HL-60 (cell line): ENCODE measurements at regions not wholly inside any gene's neighbourhood (a gene's known extent, or its start where the extent isn't known, plus 50 kb on each side); places are given as distances from the start of the nearest gene placed in this dataset.

Experiments used
- CTCF ChIP-seq: IDR thresholded peaks from one replicate; pipeline ENCODE4 v1.5.1; 2011; ENCODE audit warnings: low read length, control low read depth, inconsistent platforms; ENCODE audit not compliant: insufficient read depth
- POLR2AphosphoS5 ChIP-seq: IDR thresholded peaks from 2 replicates; pipeline ENCODE4 v1.6.1; 2012; ENCODE audit warnings: low read depth
- SPI1 ChIP-seq: IDR thresholded peaks from 2 replicates; pipeline ENCODE4 v1.6.1; 2012; ENCODE audit warnings: low read depth, mild to moderate bottlenecking, borderline replicate concordance
- TF ChIP-seq, protein P1 (sequence below): IDR thresholded peaks from 2 replicates; pipeline ENCODE4 v1.6.1; 2012; ENCODE audit warnings: low read depth; ENCODE audit not compliant: insufficient replicate concordance

DNA sequence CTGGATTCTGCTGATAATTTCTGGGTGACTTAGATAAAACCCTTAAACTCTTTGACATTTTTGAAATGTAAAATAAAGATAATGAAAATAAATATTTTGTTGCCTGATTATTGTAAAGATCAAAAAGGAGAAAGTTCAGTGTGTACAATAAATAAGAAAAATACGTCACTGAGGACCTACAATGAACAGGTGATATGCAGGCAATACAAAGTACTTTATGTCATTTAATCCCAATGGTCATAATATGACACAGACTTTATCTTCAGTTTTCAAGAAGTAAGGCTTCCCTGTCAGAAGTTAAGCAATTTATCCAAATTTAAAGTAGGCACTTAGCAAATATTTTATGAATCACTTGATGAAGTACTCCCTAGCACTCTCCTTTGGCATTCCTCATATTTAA, 532.8 kb downstream of the GBA3 start:
- no peak for TF ChIP-seq CTCF
- no peak for TF ChIP-seq POLR2AphosphoS5
- TF ChIP-seq, protein P1, sequence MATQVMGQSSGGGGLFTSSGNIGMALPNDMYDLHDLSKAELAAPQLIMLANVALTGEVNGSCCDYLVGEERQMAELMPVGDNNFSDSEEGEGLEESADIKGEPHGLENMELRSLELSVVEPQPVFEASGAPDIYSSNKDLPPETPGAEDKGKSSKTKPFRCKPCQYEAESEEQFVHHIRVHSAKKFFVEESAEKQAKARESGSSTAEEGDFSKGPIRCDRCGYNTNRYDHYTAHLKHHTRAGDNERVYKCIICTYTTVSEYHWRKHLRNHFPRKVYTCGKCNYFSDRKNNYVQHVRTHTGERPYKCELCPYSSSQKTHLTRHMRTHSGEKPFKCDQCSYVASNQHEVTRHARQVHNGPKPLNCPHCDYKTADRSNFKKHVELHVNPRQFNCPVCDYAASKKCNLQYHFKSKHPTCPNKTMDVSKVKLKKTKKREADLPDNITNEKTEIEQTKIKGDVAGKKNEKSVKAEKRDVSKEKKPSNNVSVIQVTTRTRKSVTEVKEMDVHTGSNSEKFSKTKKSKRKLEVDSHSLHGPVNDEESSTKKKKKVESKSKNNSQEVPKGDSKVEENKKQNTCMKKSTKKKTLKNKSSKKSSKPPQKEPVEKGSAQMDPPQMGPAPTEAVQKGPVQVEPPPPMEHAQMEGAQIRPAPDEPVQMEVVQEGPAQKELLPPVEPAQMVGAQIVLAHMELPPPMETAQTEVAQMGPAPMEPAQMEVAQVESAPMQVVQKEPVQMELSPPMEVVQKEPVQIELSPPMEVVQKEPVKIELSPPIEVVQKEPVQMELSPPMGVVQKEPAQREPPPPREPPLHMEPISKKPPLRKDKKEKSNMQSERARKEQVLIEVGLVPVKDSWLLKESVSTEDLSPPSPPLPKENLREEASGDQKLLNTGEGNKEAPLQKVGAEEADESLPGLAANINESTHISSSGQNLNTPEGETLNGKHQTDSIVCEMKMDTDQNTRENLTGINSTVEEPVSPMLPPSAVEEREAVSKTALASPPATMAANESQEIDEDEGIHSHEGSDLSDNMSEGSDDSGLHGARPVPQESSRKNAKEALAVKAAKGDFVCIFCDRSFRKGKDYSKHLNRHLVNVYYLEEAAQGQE: no peak
- no peak for TF ChIP-seq SPI1
